ENCODE measurements at regions not wholly inside any gene's neighbourhood (a gene's known extent, or its start where the extent isn't known, plus 50 kb on each side); places are given as distances from the start of the nearest gene placed in this dataset.

- no peak for DNase-seq (ENCODE audit: low spot score)
- TF ChIP-seq, protein P1, sequence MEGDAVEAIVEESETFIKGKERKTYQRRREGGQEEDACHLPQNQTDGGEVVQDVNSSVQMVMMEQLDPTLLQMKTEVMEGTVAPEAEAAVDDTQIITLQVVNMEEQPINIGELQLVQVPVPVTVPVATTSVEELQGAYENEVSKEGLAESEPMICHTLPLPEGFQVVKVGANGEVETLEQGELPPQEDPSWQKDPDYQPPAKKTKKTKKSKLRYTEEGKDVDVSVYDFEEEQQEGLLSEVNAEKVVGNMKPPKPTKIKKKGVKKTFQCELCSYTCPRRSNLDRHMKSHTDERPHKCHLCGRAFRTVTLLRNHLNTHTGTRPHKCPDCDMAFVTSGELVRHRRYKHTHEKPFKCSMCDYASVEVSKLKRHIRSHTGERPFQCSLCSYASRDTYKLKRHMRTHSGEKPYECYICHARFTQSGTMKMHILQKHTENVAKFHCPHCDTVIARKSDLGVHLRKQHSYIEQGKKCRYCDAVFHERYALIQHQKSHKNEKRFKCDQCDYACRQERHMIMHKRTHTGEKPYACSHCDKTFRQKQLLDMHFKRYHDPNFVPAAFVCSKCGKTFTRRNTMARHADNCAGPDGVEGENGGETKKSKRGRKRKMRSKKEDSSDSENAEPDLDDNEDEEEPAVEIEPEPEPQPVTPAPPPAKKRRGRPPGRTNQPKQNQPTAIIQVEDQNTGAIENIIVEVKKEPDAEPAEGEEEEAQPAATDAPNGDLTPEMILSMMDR (IDR thresholded peaks at IDR 0.05; ENCODE audit: extremely low read depth, insufficient read depth, missing control alignments): no peak
- in situ Hi-C loops (cut with MboI; ENCODE audit: low pct_unique_long_range_greater_than_20kb, low sequenced_read_pairs, unreplicated experiment): no loop called here
These were observed 348.9 kb downstream of the OSR1 start for GRCh38 chr2:19009510-19009909.

DNA sequence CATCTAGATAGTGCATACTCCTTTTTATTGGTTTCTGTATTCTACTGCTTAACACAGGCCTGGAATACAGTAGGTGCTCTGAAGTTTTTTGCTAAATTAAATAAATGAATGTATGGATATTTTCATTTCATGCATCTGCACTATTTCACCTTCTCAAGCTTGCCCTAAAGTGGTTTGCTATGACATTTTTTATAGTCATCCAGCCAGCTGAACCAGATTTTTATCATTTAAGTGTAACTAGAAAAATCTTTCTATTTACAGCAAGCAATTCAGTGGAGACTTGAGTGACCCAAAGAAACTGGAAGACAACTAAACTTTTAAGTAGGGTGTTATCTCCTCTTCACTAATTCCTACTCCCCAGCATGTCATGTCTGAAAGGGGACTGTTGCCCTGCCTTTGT lies 354.9 kb downstream of the OSR1 start:
- TF ChIP-seq, protein P1 (IDR thresholded peaks at IDR 0.05; ENCODE audit: extremely low read depth, insufficient read depth, missing control alignments): no peak
- in situ Hi-C loops (cut with MboI; ENCODE audit: low pct_unique_long_range_greater_than_20kb, low sequenced_read_pairs, unreplicated experiment): no loop called here
- DNase-seq (ENCODE audit: low spot score): no peak

DNA sequence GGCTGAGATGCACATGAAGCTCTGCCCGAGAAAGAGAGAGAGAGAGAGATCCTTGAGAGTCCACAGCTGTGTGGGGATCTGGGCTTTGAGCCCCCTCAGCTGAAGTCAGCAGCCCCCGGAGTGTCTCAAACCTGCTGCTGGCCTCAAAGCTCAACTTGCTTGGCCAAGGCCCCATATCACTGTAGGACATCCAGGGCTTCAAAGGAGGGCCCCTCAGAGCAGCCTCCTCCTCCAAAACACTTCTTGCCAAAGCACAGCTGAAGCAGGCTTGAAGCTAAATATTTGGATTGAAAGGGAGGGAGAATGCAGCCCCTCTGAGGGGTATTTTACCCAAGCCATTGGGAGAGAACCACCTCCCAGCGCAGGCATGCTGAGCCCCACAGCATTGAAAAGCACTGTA lies 357.6 kb downstream of the OSR1 start:
- no peak for DNase-seq (ENCODE audit: low spot score)
- TF ChIP-seq, protein P1 (IDR thresholded peaks at IDR 0.05; ENCODE audit: extremely low read depth, insufficient read depth, missing control alignments): no peak
- in situ Hi-C loops (cut with MboI; ENCODE audit: low pct_unique_long_range_greater_than_20kb, low sequenced_read_pairs, unreplicated experiment): no loop called here

GRCh38 chr2:18999198-18999597 lies 359.2 kb downstream of the OSR1 start:
- TF ChIP-seq, protein P1 (IDR thresholded peaks at IDR 0.05; ENCODE audit: extremely low read depth, insufficient read depth, missing control alignments): no peak
- in situ Hi-C loops (cut with MboI; ENCODE audit: low pct_unique_long_range_greater_than_20kb, low sequenced_read_pairs, unreplicated experiment): no loop called here
- DNase-seq (ENCODE audit: low spot score): no peak

DNA sequence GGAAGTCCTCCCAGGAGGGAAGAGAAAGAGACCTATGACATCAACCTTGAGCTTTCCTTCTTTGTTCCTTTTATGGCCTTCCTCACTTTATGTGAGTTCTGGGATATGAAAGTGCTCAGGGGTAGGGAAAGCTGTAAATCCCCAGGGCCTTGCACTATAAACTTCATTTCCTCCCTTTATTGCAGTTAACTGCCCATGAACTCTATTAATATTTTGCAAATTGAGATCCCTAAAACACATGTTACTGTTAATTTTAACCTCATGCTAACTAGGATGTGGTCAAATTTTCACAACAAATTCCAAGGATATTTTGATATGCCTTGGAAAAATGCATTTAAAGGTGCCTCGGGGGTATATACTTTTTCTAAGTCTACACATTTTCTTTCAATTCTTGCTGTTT lies 359.9 kb downstream of the OSR1 start:
- no peak for DNase-seq (ENCODE audit: low spot score)
- in situ Hi-C loops (cut with MboI; ENCODE audit: low pct_unique_long_range_greater_than_20kb, low sequenced_read_pairs, unreplicated experiment): no loop called here
- TF ChIP-seq, protein P1 (IDR thresholded peaks at IDR 0.05; ENCODE audit: extremely low read depth, insufficient read depth, missing control alignments): no peak

DNA sequence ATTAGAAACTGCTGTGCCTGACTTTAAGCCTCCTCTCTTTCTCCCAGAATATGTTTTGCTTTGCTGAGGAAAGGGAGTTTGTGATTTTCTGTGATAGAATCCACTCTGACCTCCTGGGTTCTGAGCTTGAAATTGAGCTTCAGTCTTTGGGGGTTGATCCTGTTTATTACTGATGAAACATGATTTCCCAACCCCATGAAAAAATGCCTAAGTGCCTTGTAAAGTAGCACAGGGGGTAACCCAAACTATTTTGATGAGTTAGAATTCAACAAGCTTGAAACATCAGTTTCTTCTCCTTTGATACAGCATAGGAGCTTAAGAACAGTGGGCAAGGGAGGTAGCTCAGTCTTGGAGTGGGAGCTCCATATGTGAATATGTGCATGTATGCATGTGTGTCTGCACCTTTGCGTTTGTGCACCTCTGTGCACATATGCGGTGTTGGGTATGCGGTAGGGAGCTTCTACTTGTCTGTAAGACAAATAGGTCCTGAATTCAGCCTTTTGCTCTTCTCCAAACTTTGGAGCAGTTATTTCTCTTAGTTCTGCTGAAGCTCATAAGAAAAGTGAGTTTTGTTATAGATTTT lies 364.6 kb downstream of the OSR1 start:
- in situ Hi-C loops (cut with MboI; ENCODE audit: low pct_unique_long_range_greater_than_20kb, low sequenced_read_pairs, unreplicated experiment): no loop called here
- no peak for DNase-seq (ENCODE audit: low spot score)

More for the DNA sequence above, 364.6 kb downstream of the OSR1 start:
- TF ChIP-seq, protein P1 (IDR thresholded peaks at IDR 0.05; ENCODE audit: extremely low read depth, insufficient read depth, missing control alignments): no peak
